B cell (primary cell): ENCODE measurements at regions not wholly inside any gene's neighbourhood (a gene's known extent, or its start where the extent isn't known, plus 50 kb on each side); places are given as distances from the start of the nearest gene placed in this dataset.

Source experiments
- CTCF ChIP-seq: fragments of 200-600 bp; IDR thresholded peaks from one replicate; pipeline ENCODE4 v1.8.0; 2022; ENCODE audit warnings: antibody characterized with exemption, mild to moderate bottlenecking
- EZH2 ChIP-seq: IDR thresholded peaks from 2 replicates; pipeline ENCODE4 v1.6.1; 2012; ENCODE audit warnings: borderline replicate concordance, low read depth, mild to moderate bottlenecking, moderate library complexity, low read length; ENCODE audit not compliant: insufficient read depth, poor library complexity, severe bottlenecking

DNA sequence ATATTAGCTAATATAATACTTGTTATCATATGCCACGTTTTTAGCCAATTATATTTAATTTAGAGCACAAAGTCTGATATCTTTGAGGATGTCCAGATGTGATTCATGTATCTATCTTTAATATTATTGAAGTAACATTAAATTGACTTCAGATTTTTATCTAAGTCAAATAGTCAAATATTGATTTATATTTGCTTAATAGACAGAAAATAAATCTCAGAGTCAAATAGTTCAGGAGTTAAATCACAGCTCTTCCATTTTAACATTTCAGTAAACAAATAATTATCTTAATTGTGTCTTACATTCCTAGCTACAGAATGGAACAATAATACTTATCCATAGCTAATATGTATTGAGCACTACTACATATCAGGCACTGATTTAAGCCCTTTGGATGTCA, 379.4 kb upstream of the UBE2E3 start:
- TF ChIP-seq CTCF (no peak), EZH2 (no peak)
